Fibroblast of lung (primary cell): ENCODE measurements at regions not wholly inside any gene's neighbourhood (a gene's known extent, or its start where the extent isn't known, plus 50 kb on each side); places are given as distances from the start of the nearest gene placed in this dataset.

Source experiments
- CTCF ChIP-seq, 2 donors: IDR thresholded peaks in 1 of 2; conservative IDR thresholded peaks in 1 of 2; 1 replicate in 1 of 2; 2 replicates in 1 of 2; pipeline ENCODE4 v1.5.1; 2011 to 2012; ENCODE audit warnings: low read length in 2 of 2, control low read depth in 1 of 2, inconsistent platforms in 1 of 2, low read depth in 1 of 2, mild to moderate bottlenecking in 1 of 2
- EZH2 ChIP-seq: IDR thresholded peaks from 2 replicates; pipeline ENCODE4 v1.5.1; 2012; ENCODE audit warnings: low read length, control low read depth, mild to moderate bottlenecking; ENCODE audit errors: missing control alignments

DNA sequence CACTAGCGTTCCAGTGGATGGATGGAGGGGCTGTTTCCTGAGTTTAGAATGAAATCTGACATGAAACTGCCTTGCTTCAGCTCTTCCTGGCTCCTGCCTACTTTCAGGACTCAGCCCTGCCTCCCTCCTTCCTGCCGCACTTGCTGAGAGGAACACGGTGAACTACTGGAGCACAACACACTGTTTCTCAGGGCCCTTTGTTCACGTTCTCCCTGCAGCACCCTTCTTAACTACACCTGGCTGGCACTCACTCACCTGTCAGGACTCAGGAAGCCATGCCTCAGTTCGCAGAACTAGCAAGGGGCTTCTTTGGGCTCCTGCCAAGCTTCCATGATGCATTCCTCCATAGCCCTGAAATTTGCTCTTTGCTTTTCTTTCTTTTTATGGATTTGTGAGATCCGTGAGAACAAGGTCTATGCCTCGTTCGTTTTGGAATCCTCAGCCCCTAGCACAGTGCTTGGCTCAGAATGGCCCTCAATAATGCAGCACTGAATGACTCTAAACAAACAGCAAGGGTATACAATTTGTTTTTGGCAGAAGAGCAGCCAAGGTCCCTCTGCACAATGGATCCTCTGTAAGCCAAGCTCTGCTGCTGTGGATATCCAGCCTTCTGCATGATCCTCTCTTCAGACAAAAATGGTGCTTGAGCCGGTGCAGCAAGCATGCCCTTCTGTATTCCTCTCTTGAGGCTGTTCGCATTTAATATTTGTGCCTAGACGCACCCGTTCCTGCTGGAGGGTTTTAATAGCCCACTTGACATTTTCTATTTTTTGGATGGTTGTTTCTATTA lies 357.0 kb downstream of the TSN start:
- TF ChIP-seq CTCF (conservative IDR thresholded peaks at IDR 0.05 in 1 of 2, IDR thresholded peaks at IDR 0.05 in 1 of 2; ENCODE audit: low read depth in 1 of 2, low read length in 2 of 2) (no peak), EZH2 (no peak)
